GM19395 (cell line): ENCODE measurements at regions not wholly inside any gene's neighbourhood (a gene's known extent, or its start where the extent isn't known, plus 50 kb on each side); places are given as distances from the start of the nearest gene placed in this dataset.

ENCODE experiments used
- ATAC-seq: cut with Tn5 transposase; IDR thresholded peaks from one replicate; pipeline ENCODE4 v1.9.1; 2021; ENCODE audit warnings: mild to moderate bottlenecking, moderate library complexity; ENCODE audit not compliant: unreplicated experiment

- ATAC-seq = no peak
Measured at GRCh38 chr1:219283541-219283940, 109.9 kb downstream of the LYPLAL1 start.

- no peak for ATAC-seq
Measured at GRCh38 chr1:219281831-219282230, 108.2 kb downstream of the LYPLAL1 start.

DNA sequence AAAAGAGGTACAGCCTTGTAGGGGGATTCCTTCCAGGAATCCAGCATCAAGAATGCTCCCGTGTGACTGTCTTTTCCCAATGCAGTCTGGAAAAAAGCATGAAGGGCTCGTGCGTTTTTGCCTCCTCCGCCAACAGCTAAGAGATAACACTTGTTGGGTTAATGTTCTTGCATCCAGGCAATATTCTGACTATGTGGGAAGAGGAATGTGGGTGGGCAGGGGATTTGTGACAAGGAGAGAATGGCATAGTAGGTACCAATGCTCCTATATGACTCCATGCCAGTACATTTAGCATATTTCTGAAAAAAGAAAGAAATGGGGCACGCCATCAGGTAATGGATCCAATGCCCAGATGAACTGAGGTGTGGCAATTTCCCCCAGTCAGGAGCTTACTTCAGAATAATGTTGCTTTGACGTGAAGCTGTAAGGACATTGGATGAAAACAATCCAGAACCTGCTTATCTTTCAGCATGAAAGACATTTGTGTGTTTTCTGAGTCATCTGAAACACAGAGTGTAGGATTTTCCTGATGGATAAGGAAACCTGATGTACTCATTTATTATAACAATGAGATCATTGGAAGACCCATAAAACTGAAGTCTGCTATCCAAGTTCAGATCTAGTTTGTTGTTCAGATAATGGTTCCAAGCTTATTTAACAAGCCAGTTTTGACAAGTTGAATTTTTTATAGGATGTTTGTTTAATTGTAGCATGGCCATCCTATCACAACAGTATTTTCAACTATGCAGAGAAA is 105.5 kb downstream of the LYPLAL1 start:
- no peak for ATAC-seq

DNA sequence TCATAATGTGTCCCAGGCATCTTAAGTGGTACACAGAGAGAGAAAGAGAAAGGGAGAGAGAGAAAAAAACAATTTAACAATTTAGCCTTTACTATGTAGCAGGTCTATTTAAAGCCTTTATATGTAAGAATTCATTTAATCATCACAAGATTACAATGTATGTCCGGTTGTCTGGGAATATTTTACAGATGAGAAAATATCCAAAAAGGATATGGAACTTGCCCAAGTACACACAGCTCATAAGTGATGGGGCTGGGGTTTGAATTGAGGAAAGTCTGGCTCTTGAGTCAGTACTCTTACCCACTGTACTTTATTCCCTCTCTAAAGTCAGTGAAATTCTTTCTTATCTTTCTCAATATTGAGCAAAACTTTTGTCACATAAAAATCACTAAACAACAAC is 104.6 kb downstream of the LYPLAL1 start:
- ATAC-seq = no peak

GRCh38 chr1:219277304-219278105 is 103.8 kb downstream of the LYPLAL1 start:
- ATAC-seq = no peak

DNA sequence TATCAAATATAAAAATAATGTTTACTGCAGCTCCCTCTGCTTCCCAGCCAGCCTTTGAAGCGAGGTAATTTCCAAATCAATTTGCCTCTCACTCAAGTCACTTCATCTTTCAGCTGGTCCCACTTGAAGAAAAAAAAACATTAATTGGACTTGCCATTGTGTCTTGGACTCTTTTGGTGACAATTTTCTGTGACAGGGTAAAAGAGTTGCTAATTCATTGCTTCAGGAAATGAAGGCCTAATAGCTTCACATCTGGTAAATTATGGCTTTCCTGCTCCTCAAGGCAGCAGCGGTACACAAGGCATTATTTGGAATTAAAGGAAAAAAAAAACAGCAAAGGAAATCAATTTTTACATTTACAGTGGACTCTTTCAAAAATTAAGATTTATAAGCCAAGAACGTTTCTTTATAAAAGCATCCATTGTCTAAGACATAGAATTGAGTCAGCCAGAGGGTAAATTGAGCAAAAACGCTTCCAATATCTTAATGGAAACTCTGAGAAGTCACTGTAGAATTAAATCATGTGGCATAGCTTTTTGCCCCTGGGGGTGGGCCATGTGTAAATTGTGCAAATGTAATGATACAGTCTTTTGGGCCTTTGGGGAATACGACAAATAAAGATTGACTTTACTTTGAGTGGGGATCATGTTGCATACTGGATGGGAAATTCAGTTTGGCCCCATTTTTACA is 102.5 kb downstream of the LYPLAL1 start:
- ATAC-seq = no peak

GRCh38 chr1:219273088-219273686 is 99.5 kb downstream of the LYPLAL1 start:
- ATAC-seq = no peak

DNA sequence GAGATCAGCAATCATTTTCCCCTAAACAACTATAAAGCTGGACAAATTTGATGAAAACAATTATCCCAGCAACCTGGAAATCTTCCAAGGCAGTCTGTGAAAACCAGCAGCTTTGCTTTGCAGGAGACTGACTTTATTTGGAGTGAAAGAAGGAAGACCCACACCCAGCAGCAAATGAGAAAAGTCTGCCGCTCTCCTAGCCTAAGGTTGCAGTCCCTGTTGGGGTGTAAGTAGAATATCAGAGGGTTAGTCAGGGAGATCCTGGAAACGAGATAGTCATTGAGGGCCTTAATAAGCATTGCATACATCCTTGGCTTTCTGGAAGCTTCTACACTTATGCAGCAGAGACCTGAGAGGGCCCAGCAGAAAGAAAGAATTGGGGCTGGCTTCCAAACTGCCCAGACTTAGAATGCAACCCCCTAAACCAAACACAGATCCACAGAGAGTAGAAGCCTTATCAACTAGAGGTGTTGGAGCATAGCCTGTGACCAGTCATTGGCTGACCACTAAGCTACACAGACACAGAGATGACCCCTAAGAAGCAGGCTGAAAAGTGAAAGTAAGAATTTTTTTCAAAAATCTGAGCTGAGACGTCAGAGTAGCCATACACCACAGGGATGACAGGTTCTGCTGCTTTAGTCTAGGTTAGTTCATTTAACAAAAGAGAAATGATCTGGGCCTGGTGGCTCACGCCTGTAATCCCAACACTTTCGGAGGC is 98.3 kb downstream of the LYPLAL1 start:
- no peak for ATAC-seq

GRCh38 chr1:219269171-219269570 is 95.5 kb downstream of the LYPLAL1 start:
- ATAC-seq = no peak

DNA sequence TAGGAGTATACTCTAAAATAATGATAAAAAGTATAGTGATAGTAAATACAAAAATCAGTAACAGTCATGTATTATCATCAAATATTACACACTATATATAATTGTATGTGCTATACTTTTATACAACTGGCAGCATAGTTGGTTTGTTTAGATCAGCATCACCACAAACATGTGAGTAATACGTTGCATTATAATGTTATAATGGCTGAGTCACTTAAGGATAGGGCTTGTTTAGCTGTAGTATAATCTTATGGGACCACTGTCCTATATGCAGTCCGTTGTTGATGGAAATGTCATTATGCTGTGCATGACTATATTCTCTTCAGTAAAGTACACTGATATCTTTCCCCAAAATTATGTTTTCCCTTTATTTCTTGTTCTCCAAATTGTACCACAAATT is 92.8 kb downstream of the LYPLAL1 start:
- no peak for ATAC-seq

DNA sequence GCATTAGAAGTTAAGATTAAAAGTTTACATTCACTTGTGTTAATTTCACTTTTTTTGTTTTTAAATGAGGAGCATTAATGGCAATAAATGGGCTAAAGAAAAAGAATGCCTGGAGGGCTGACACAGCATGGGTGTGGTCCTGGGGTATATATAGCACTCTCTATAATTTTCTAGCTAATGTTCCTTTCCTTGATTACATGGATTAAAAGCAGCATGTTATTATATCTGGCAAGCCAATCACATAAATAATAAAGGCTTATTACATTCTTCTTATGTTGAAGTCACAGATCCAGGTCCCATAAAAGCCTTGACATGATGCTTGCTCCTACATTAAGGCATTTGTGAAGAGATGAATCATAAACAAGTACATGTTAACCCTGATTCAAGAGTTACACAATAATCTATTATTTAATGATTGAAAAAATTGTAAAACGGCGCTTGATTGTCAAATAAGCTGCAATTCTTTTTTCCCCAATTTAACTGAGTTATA is 91.4 kb downstream of the LYPLAL1 start:
- no peak for ATAC-seq

DNA sequence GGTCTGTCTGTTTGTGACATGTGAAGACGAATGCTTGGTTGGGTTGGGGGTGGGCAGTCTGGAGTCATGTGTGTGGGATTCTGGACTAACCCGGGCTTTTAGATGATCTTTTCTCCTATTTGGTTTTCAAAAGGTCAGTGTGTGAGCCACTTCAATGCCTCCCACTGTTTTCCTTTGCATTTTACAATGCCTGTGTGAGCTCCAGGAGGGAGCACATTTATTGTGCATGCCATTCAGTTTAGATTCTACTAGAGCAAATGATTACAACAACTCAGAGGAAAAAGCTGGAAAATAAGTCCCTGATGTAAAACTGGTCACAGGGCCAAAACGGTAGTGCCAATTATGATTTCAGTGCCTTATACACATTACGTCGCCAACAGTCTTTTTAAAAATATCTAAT is 90.9 kb downstream of the LYPLAL1 start:
- ATAC-seq = no peak
